AG09319 (cell line): ENCODE measurements at regions not wholly inside any gene's neighbourhood (a gene's known extent, or its start where the extent isn't known, plus 50 kb on each side); places are given as distances from the start of the nearest gene placed in this dataset.
"Not testable (repeated sequence)": the region's sequence is repeated elsewhere in the genome, so short reads cannot be mapped to it uniquely, and the experiment has no call there.

Source experiments
- DNase-seq: peaks from one replicate; pipeline ENCODE4 v3.0.0-alpha.2; 2010; ENCODE audit warnings: low read depth; ENCODE audit errors: extremely low read depth
- CTCF ChIP-seq: IDR thresholded peaks from 2 replicates; pipeline ENCODE4 v1.5.1; 2011; ENCODE audit warnings: low read depth, mild to moderate bottlenecking, inconsistent platforms, low read length, moderate library complexity

- DNase-seq = no peak
- TF ChIP-seq CTCF = no peak
Measured at GRCh38 chr12:86948851-86949250, 692.7 kb upstream of the MGAT4C start.

- no peak for DNase-seq
- no peak for TF ChIP-seq CTCF
Measured at GRCh38 chr12:86945685-86946196, 689.5 kb upstream of the MGAT4C start.

- DNase-seq = not testable (repeated sequence)
Measured at GRCh38 chr12:86944197-86944819, 688.1 kb upstream of the MGAT4C start.

GRCh38 chr12:86931714-86932113 is 675.5 kb upstream of the MGAT4C start:
- no peak for DNase-seq
- TF ChIP-seq CTCF = no peak

GRCh38 chr12:86929962-86930361 is 673.8 kb upstream of the MGAT4C start:
- TF ChIP-seq CTCF = no peak
- no peak for DNase-seq

- DNase-seq = no peak
- TF ChIP-seq CTCF = no peak
Measured at GRCh38 chr12:86917121-86917520, 660.9 kb upstream of the MGAT4C start.

- TF ChIP-seq CTCF = peak; percentile 32
- peak; percentile 0 for DNase-seq
Measured at GRCh38 chr12:86914721-86915120, 658.5 kb upstream of the MGAT4C start.

- no peak for TF ChIP-seq CTCF
- no peak for DNase-seq
Measured at GRCh38 chr12:86911973-86912372, 655.8 kb upstream of the MGAT4C start.
